NCI-H1694 treated with DMSO at 0.1 percent for 48 hours (cell line): ENCODE measurements at regions not wholly inside any gene's neighbourhood (a gene's known extent, or its start where the extent isn't known, plus 50 kb on each side); places are given as distances from the start of the nearest gene placed in this dataset.

Experiments used
- DNase-seq: peaks from one replicate; lab custom pipeline; 2025; lab: John Stamatoyannopoulos, UW

- no peak for DNase-seq
Observed at GRCh38 chr6:100136590-100136989, 142.6 kb upstream of the MCHR2 start.

DNA sequence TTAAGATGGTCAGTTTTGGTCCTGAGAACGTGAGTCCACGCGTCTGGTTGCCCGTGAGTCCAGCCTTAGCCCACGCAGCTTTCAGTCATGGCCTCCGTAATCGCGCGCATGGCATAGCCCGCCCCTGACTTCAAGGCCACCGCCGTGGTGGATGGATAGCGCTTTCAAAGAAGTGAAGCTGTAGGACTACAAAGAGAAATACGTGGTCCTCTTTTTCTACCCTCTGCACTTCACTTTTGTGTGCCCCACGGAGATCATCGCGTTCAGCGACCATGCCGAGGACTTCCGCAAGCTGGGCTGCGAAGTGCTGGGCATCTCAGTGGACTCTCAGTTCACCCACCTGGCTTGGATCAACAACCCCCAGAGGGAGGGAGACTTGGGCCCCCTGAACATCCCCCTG is 142.0 kb upstream of the MCHR2 start:
- DNase-seq, result no peak

DNA sequence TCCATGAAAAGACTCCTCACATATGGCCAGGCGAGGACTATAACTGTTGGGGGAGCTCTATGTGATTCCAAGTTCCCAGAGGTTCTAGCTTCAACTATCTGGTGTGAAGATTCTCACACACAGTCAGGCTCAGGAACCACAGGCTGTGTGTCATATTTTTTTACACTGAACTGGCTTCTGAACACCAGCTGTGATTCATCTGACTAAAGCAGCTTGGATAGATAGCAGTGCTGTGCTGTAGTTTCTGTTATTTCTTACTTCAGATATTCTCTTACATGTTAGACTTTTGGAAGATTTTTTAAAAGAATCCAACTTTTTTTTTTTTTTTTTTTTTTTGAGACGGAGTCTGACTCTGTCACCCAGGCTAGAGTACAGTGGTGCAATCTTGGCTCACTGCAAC is 140.7 kb upstream of the MCHR2 start:
- no peak for DNase-seq

DNA sequence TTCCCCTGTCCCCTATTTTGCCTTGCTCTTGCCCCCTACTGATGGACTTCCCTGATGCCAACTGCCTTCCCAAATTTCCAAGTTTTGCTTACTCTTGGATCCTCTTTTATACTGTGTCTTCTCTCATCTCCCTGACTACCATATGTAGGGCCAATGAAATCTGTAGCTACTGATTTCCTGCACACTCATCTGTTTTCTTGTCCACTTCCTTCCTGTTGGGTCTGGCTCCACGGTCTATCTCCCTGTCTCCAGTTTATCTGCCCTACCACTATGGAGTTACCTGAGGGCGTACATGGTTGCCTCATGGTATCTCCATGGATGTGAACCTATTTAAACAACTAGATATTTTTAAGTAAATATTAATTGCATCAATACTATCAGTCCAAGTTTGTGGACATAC is 140.3 kb upstream of the MCHR2 start:
- no peak for DNase-seq

GRCh38 chr6:100132005-100132404 is 138.0 kb upstream of the MCHR2 start:
- no peak for DNase-seq

DNA sequence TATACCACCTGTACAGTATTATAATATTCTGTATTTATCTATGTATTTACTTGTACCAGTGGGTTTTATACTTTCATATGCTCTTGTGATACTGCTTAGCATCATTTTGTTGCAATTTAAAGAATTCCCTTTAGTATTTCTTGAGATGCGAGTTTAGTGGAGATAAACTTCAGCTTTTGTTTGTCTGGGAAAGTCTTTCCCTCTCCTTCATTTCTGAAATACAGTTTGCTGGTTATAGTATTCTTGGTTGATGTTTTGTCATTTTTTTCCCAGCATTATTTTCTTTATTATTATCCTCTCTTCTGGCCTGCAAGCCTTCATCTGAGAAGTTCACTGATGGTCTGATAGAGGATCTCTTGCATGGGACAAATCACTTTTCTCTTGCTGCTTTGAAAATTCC is 136.6 kb upstream of the MCHR2 start:
- no peak for DNase-seq

- DNase-seq, result no peak
Observed at GRCh38 chr6:100126790-100127484, 132.9 kb upstream of the MCHR2 start.

DNA sequence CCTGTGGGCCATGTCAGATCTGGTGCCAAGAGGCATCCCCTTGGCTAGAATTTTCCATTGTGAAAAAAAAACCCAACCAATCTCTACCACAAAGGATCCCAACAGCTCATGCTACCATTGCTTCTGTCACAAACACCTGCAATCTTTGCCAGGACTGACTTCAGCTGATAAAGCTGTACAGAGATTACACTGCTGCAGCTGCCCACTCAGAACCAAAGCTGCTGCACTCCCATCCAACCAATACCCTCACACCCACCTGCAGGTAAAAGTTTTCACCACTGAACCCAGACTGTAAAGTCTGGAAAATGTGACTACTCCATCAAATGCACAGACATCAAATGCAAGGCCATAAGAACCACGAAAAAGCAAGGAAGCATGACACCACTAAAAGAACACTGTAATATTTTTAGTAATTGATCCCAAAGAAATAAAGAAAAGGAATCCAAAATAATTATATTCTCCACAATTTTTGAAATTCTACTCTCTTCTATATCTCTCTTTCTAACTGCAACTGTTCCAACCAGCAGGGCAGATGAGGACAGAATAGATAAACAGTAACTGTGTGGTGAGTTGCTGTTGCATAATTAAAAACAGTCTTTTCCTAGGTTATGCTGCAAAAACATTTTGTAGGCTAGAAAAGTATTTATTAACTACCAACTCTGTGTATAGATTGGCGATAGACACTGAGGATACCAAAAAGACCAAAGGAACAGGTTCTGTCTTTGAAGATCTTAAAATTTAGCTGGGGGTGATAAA is 128.0 kb upstream of the MCHR2 start:
- DNase-seq, result no peak

- DNase-seq, result no peak
Observed at GRCh38 chr6:100119261-100119660, 125.2 kb upstream of the MCHR2 start.

DNA sequence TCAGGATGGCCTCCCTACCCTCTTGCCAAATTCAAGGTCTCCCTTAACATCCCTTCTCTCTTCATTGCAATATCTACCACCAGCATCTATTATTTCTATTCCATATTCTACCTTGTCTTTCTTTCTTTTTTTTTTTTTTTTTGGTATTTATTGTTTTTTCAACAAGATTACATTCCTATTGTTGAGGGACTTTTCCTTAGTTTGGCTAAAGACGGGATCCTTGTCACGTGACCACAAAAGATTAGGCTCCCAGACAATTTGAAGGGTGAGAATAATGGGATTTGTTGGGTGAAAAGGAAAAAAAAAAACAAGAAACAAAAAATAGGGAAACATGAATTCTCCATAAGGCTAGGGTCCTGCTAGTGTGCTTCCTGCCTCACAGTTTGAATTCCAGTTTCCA is 124.3 kb upstream of the MCHR2 start:
- DNase-seq, result no peak

- no peak for DNase-seq
Observed at GRCh38 chr6:100117680-100118079, 123.7 kb upstream of the MCHR2 start.

DNA sequence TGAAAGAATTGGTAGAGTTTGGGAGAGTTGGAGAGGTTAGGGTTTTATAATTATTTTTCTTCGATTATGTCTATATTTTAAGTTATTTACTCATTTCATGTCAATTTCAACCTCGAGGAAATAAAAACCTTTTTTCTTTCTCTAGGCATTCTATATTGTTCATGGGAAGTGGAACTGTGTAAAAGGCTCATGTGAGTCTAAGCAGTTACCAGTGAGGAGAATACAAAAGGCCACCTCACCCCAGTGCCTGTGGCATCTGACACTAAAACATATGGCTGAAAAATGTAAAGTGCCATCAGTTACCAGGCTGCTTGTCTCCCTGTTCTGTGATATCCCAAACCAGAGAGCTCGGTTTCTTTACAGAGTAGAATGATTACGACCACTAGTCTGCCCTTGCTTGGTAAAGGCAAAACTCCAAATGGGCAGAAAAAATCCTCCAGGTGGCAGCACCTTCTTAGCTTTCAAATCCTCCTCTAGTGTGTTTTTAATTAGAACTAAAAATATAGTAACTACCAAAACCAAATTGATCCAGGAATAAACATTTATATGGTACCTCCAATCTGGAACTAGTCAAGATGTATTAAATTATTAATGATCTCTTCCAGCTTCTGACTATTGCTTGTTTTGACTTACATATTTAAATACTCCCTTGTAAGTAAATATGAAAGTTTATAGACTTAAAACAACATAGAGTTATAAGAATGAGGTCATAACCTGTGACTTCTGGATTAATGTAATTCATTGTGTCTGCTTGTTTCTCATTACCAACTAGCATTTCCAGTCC is 122.6 kb upstream of the MCHR2 start:
- DNase-seq, result peak; percentile 72

GRCh38 chr6:100115407-100116101 is 121.5 kb upstream of the MCHR2 start:
- no peak for DNase-seq

DNA sequence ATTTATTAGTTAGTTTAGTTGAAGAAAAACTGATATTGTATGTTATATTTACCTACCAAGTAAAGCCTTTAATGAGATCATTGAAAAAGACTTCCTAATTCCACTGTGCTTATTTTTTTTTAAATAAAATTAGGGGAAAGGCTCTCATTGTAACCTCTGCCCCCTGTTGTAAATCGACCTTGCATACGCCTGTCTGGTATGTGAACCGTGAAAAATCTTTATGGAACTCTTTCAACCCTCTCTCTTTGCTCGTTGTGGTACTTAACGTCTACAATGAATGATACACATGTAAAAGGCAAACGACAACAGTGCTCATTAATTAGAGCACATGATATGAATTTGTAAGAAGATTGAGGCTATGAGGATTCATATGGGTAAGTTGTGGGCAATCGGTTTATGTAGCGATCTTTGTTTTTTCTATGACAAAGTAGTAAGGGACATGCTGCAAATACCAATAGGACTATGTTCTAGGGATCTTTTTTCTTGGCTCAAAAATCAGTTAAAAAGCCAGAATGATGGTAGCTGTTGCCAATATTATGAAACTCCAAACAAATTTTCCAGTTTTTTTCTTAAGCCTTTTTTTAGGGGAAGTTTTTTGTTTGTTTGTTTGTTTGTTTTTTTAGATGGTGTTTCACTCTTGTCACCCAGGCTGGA is 119.0 kb upstream of the MCHR2 start:
- DNase-seq, result no peak

GRCh38 chr6:100105919-100106529 is 112.0 kb upstream of the MCHR2 start:
- DNase-seq, result no peak

GRCh38 chr6:100105138-100105537 is 111.1 kb upstream of the MCHR2 start:
- no peak for DNase-seq

DNA sequence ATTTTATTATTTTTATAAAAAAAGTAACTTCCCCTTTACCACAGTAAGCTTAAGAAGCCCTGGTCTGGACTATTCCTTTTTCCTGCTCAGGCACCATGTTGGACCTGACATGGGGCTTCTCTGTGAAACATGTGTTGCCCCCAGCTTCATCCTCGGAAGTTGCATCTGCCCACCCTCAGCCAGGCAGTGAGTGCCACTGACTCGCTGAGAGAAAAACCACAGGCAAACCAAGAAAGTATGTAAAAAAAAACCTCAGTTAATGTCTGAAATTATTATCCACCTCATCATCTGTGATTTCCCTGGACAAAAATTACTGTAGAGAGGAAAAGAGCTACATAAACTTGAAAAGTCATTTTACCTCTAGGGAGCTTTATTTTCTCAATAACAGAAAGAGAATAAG is 109.9 kb upstream of the MCHR2 start:
- DNase-seq, result no peak

GRCh38 chr6:100103194-100103593 is 109.2 kb upstream of the MCHR2 start:
- no peak for DNase-seq

DNA sequence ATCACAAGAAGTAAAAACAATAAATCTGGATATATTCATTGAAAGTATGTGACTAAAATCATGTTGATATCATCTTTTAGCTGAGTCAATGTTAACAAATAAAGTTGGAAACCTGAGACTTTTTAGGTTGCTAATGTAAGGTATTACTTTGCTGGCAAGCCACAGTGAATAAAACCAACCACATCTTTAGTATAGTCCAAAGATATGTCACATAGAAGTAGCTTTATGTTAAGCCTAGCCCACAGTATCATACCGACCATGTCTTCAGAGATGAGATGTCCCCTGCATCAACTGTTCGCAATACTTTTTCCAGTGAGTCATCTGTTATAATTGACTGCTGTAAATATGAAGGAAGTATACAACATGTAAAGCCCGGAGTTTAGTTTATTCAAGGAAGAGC is 107.6 kb upstream of the MCHR2 start:
- no peak for DNase-seq

- DNase-seq, result no peak
Observed at GRCh38 chr6:100100776-100101175, 106.8 kb upstream of the MCHR2 start.
